GM23338 (cell line): ENCODE measurements at regions not wholly inside any gene's neighbourhood (a gene's known extent, or its start where the extent isn't known, plus 50 kb on each side); places are given as distances from the start of the nearest gene placed in this dataset.

Experiments
- CREB1 ChIP-seq: fragments of 250-450 bp; sonication (Bioruptor Pico); IDR thresholded peaks from 2 replicates; pipeline ENCODE4 v1.5.0; 2020; ENCODE audit warnings: low read depth, mild to moderate bottlenecking, moderate library complexity
- CTCF ChIP-seq, 2 experiments: fragments of 200-600 bp in 1 of 2; sonication (generic) in 1 of 2; conservative IDR thresholded peaks; 2 replicates each; pipeline versions ENCODE4 v1.5.1 to v1.6.1; 2016 to 2017; ENCODE audit warnings: antibody characterized with exemption in 2 of 2, low read depth in 2 of 2, mild to moderate bottlenecking in 2 of 2, moderate library complexity in 1 of 2
- ETS1 ChIP-seq: IDR thresholded peaks from 2 replicates; pipeline ENCODE4 v1.6.1; 2016; ENCODE audit warnings: antibody characterized with exemption
- EZH2 ChIP-seq: fragments of 200-600 bp; sonication (generic); IDR thresholded peaks from one replicate; pipeline ENCODE4 v1.8.0; 2017; ENCODE audit warnings: antibody characterized with exemption, mild to moderate bottlenecking, low read depth; ENCODE audit not compliant: unreplicated experiment
- EZH2phosphoT487 ChIP-seq: fragments of 200-600 bp; sonication (generic); IDR thresholded peaks from one replicate; pipeline ENCODE4 v1.8.1; 2018; ENCODE audit warnings: antibody characterized with exemption; ENCODE audit not compliant: unreplicated experiment
- POLR2AphosphoS5 ChIP-seq: IDR thresholded peaks from 2 replicates; pipeline ENCODE4 v1.6.1; 2016; ENCODE audit warnings: antibody characterized with exemption, low read depth
- REST ChIP-seq: IDR thresholded peaks from one replicate; pipeline ENCODE4 v1.6.1; 2018; ENCODE audit warnings: antibody characterized with exemption; ENCODE audit not compliant: unreplicated experiment
- STAT1 ChIP-seq: IDR thresholded peaks from one replicate; pipeline ENCODE4 v1.6.1; 2016; ENCODE audit warnings: antibody characterized with exemption; ENCODE audit not compliant: unreplicated experiment
- ZNF462 ChIP-seq: fragments of 250-450 bp; sonication (Bioruptor Pico); IDR thresholded peaks from 2 replicates; pipeline ENCODE4 v1.5.0; 2020; ENCODE audit warnings: mild to moderate bottlenecking, moderate library complexity

GRCh38 chr14:22178333-22178839 is 410.6 kb downstream of the DAD1 start:
- TF ChIP-seq CTCF (conservative IDR thresholded peaks at IDR 0.05; ENCODE audit: low read depth in 2 of 2) (no peak), EZH2 (no peak), EZH2phosphoT487 (no peak), REST (no peak), POLR2AphosphoS5 (no peak), STAT1 (no peak), ETS1 (no peak), CREB1 (CRISPR knock-in tag) (no peak), ZNF462 (CRISPR knock-in tag) (no peak)
